ENCODE measurements at regions not wholly inside any gene's neighbourhood (a gene's known extent, or its start where the extent isn't known, plus 50 kb on each side); places are given as distances from the start of the nearest gene placed in this dataset.
A peak's percentile ranks its signal among the peaks of the same experiment; 100 is the strongest.

DNA sequence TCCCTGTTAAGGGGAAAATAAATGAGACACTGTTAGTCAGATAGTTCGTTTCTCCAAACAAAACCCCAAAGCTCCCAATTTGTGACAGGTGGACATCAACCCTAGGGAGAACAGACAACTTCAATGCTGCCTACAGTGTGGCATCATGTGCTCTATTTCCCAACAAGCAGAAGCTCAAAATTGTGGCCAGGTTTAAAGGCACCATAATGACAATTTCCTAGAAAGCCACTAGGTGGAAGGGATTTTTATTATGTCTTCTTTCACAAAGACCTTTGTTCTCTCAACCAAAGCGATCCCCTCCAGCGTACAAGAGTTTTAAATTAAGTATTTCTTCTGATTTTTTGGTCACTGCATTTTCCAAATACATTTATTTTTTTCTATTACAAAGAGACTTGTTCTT, 88.0 kb upstream of the MBIP start:
- no peak for DNase-seq

DNA sequence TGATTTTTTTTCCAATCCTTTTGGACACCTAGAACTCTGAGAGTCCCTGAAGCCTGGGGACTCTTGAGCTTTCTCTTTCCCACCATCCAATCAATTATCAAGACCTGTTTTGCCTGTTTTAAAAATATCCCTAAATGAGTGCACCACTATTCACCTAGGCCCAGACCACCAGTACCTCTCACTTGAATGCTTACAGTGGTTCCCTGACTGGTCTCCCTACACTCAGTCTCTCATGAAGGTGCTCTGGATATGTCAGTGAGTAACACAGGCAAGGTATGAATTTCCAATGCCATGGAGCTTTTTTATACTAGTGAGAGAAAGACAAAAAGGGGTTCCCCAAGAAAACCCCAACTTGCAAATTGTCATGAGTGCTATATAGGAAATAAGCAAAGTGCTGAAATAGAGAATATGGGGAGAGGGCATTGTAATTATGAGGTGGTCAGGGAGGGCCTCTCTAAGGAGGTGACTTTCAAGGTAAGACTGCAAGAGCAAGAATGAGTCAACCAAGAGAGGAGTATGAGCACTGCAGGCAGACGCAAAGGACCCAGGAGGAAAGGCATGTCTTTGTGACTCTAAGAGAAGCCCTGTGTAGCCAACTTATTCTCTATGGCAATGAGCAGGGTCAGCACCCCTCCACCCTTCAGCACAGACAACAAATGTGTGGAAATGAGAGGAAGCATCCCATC, 85.3 kb upstream of the MBIP start:
- DNase-seq = no peak

DNA sequence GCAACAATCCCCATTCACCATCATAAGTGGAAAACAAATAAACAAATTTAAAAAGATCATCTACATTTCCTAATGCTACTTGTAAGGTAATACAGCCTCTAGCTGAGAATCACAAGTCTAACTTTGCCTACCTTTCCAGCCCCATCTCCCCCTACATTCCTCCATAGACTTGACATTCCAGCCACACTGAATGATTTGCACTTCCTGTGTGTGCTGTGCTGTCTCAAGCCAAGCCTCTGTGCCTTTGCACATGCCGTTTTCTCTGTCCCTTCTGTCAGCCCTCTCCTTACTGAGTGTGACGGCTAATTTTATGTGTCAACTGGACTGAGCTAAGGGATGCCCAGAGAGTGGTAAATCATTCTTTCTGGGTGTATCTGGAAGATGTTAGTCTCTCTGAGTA, 82.4 kb upstream of the MBIP start:
- no peak for DNase-seq

DNA sequence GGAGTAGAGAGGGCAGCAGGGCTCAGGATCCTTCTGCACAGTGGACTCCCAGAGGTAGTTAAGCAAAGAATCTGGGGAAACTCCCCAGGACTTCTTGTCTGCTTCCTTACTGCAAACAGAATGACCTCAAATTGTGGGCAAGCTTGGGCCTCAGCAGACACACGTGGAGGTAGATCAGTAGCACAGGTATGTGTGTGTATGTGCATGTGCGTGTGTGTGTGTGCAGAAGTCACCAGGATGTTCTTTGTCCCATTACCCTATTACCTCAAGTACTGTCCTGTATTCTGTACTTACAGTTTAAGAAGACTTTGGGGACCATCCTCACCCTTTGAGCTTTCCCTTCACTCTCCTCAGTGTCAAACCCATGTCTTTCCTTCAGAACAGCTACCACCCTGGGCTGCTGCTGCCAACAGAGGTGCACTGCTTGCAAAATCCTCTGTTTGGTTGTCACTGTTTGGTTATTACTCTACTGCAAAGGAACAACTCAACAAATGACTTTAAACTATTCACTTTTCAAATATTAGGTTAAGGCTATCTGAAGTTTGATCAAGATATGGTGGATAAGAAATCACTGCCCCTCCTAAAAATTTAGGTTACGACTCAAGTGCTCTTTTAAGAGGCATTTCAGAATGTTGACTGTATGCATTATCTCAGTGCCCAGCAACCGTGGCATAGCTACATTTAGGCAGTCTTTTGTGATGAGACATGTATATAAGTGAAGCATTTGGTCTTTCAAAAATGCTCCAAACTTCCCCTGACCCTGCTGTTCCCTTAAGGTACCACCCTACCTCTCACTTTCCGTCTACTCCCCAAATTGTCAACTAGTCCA, 78.2 kb upstream of the MBIP start:
- no peak for DNase-seq

DNA sequence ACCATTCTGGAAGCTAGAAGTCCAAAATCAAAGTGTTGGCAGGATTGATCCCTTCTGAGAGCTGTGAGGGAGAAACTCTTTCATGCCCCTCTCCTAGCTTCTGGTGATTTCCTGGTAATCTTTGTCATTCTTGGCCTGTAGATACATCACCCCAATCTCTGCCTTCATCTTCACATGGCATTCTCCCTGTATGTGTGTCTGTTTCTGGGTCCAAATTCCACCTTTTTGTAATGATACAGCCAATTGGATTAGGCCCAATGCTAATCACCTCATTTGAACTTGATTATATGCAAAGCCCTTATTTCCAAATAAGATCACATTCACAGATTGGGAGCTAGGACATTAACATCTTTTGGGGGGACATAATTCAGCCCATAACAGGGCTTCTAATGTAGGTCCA, 76.9 kb upstream of the MBIP start:
- DNase-seq = no peak

DNA sequence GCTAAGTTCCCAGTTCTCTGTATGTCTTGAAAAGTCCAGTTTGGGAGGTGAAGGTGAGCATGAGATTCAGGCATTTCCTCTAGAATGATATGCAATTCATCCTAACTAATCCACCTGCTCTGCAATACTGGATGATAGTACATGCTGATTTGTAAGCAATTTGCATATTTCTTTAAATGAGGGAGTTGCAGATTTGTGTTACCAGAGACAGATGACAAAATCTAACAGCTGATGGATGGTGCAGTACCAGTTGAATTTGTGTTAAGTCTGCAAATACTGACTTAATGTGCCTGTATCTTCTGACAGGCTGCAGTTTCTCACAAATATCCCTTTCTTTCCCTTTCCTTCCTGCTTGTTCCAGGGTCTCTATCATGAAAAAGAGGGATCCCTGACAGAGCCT, 76.4 kb upstream of the MBIP start:
- DNase-seq = no peak

DNA sequence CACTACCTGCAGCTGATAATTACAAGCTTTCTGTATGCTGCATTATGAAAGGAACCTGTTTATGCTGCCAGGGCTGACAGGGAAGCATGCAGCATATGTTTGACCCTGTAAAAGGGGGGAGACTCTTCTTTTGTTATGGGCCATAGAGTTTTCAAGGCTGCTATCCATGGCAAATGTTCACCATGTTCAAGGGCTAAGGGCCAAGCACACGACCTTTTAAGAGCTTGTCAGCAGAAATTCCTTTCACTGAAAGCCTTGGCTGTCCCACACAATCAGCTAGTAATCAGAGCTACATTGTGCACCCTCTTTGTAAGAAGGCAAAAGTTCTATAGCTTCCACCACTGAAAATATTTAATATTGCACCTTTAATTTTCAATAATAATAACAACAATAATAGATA, 74.2 kb upstream of the MBIP start:
- no peak for DNase-seq

DNA sequence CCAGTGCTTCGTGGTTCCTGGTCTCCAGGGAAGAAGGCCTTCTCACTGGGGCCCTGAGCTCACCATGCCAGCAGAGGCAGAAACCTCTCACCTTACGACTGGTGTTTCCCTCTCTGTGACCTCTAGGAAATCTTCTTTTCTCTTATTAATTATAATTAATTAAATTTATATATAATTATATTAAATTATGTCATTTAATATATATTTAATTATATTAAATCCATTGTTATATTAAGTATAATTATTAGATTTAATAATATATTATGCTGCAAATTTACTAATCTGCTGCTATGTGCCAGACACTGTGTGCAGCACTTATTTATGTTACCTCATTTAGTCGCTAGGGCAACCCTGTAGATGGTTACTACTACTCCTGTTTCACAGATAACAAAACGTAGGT, 70.3 kb upstream of the MBIP start:
- DNase-seq = no peak

DNA sequence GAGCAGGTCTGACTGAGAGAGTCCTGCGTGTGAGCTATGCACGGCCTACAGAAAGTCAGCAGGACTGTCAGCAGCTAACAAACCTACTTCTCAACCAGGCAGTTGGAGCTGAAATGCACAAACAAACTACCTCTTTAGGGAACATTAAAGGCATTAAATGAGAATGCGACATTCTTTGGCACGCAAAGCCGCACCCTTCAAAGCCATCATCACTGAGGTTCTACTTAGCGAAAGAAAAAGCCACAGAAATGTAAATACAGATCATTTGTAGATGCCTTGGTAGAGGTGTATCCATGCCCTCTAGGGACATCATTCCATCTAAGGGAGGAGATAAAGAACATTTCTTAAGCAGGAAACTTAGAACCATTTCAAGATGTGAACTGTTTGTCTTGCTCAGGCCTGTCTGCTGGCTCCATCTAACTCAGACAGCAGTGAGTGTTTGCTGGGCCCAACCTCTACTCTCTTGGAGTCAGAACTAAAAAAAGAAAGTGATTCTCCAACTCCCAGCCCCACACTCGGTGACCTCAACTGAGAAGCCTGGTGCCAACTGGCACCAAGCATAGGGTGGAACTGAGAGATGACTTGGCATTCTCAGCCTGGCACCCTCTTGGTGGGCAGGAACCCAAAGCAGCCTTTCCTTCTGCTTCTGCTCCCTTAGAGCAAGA, 63.5 kb upstream of the MBIP start:
- no peak for DNase-seq

DNA sequence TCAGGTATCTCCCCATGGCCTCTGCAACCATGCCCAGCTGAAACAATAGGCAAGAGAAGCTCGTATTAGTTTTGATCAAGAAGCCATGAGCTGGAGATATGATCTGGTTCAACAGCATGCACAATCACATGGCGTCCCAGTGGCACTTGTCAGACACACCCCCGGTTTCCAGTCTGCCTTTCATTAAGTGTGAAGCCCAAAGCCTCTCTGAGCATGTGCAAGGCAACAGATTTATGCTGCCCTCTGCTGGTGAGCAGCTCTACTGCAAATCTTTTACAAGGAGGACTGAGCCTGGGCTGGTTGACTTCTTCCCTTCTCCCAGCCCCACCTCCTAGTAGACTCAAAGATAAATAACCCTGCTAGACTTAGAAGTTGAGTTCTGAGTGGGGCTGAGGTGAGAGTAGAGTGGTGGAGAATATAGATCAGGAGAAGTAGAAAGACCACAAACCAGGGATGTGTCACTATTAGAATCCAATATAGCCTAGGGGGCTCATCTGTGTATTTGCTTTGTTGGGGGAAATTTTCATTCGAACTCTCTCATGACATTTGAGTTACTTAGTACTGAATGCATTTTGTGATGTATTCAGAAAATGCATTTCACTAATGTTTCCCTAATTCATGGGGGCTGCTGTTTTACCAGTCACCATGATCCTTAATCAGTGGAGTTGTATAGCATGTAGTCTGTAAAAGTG, 53.7 kb upstream of the MBIP start:
- DNase-seq = peak; percentile 70 to 75

Data from NCI-H1930 (cell line).